ENCODE measurements at regions not wholly inside any gene's neighbourhood (a gene's known extent, or its start where the extent isn't known, plus 50 kb on each side); places are given as distances from the start of the nearest gene placed in this dataset.

- peaks cover 28% of the 10 kb centered on the region for H3K27me3 Mint-ChIP-seq (ENCODE audit: insufficient read depth)
- H3K36me3 Mint-ChIP-seq (ENCODE audit: low read depth), result no peaks in the 10 kb centered on the region
- H3K9me3 Mint-ChIP-seq, result no peaks in the 10 kb centered on the region
- TF ChIP-seq, protein P1, sequence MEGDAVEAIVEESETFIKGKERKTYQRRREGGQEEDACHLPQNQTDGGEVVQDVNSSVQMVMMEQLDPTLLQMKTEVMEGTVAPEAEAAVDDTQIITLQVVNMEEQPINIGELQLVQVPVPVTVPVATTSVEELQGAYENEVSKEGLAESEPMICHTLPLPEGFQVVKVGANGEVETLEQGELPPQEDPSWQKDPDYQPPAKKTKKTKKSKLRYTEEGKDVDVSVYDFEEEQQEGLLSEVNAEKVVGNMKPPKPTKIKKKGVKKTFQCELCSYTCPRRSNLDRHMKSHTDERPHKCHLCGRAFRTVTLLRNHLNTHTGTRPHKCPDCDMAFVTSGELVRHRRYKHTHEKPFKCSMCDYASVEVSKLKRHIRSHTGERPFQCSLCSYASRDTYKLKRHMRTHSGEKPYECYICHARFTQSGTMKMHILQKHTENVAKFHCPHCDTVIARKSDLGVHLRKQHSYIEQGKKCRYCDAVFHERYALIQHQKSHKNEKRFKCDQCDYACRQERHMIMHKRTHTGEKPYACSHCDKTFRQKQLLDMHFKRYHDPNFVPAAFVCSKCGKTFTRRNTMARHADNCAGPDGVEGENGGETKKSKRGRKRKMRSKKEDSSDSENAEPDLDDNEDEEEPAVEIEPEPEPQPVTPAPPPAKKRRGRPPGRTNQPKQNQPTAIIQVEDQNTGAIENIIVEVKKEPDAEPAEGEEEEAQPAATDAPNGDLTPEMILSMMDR (IDR thresholded peaks at IDR 0.05), result no peak
- H3K4me3 Mint-ChIP-seq, result no peak overlapping the region
- peaks cover 9% of the 10 kb centered on the region for H3K4me1 Mint-ChIP-seq (ENCODE audit: low read depth)
- no peak overlapping the region for H3K27ac Mint-ChIP-seq
- no peak for DNase-seq
These were observed 111.9 kb downstream of the XCL2 start for GRCh38 chr1:168431882-168432281.

- TF ChIP-seq, protein P1 (IDR thresholded peaks at IDR 0.05), result no peak
- H3K27me3 Mint-ChIP-seq (ENCODE audit: insufficient read depth), result peaks cover 20% of the 10 kb centered on the region
- H3K4me1 Mint-ChIP-seq (ENCODE audit: low read depth), result peaks cover 9% of the 10 kb centered on the region
- no peak for DNase-seq
- H3K36me3 Mint-ChIP-seq (ENCODE audit: low read depth), result no peaks in the 10 kb centered on the region
- H3K27ac Mint-ChIP-seq, result no peak overlapping the region
- H3K4me3 Mint-ChIP-seq, result no peak overlapping the region
- no peaks in the 10 kb centered on the region for H3K9me3 Mint-ChIP-seq
These were observed 113.5 kb downstream of the XCL2 start for GRCh38 chr1:168430321-168430720.

DNA sequence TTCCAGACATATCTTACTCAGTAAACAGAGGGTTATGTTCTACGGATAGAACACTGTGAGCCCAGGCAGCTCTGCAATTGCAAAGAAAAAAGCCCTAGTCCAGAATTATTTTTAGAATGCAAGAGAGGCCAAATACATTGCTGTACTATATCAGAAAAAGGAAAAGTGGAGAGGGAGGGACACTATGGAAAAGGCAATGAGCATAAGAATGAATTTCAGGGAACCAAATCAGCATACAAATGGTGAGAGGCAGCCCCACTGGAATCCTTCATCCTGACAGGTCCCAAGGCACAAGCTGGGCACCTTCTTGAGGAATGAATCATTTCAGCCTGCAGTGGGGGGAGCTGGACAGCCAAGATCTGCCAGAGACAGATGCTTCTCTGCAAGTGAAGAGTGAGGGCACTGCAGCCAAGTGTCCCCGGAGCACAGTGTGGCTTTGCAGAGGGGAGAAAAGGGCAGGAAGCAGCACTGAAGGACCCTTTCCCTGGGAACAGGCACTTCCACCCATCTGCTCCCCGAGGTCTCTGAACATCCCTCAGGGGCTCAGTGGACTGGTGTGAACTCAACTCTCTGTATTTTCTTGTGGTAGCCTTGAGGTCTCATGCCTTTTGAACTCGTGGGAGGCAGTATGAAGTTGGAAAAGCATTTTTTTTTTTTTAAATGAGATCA lies 115.6 kb downstream of the XCL2 start:
- DNase-seq, result peak; percentile 21
- Mint-ChIP-seq H3K36me3 (ENCODE audit: low read depth) (no peaks in the 10 kb centered on the region), H3K9me3 (no peaks in the 10 kb centered on the region), H3K4me3 (no peak overlapping the region), H3K27ac (no peak overlapping the region), H3K4me1 (ENCODE audit: low read depth) (peaks cover 9% of the 10 kb centered on the region), H3K27me3 (ENCODE audit: insufficient read depth) (peaks cover 16% of the 10 kb centered on the region)
- TF ChIP-seq, protein P1 (IDR thresholded peaks at IDR 0.05), result no peak

DNA sequence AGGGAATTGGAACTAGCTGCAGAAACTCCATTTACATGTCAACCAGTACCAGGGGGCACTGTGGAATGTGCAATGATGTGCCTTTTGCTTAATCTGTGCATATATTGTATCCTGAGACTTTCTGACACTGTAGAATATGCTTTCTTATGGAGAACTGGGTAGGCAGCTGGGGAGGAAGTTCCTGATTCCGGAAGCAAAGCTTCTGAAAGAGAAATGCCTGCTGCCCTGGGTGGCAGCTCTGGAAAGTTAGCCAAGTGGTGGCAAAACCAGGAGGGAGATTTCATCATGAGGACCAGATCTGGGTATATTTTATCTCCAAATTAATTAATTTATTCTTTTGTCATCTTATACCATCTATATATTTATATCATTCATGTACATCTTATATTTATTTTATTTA lies 116.7 kb downstream of the XCL2 start:
- Mint-ChIP-seq H3K36me3 (ENCODE audit: low read depth) (no peaks in the 10 kb centered on the region), H3K27me3 (ENCODE audit: insufficient read depth) (peaks cover 15% of the 10 kb centered on the region), H3K27ac (no peak overlapping the region), H3K4me1 (ENCODE audit: low read depth) (peaks cover 9% of the 10 kb centered on the region), H3K4me3 (no peak overlapping the region), H3K9me3 (no peaks in the 10 kb centered on the region)
- no peak for DNase-seq
- TF ChIP-seq, protein P1 (IDR thresholded peaks at IDR 0.05), result no peak

GRCh38 chr1:168424281-168424680 lies 119.5 kb downstream of the XCL2 start:
- peaks cover 10% of the 10 kb centered on the region for H3K27me3 Mint-ChIP-seq (ENCODE audit: insufficient read depth)
- TF ChIP-seq, protein P1 (IDR thresholded peaks at IDR 0.05), result no peak
- no peaks in the 10 kb centered on the region for H3K36me3 Mint-ChIP-seq (ENCODE audit: low read depth)
- DNase-seq, result no peak
- no peaks in the 10 kb centered on the region for H3K9me3 Mint-ChIP-seq
- H3K4me1 Mint-ChIP-seq (ENCODE audit: low read depth), result peaks cover 19% of the 10 kb centered on the region
- H3K4me3 Mint-ChIP-seq, result no peak overlapping the region
- H3K27ac Mint-ChIP-seq, result no peak overlapping the region

Measured in HFFc6 (cell line).